AG09309 (cell line): ENCODE measurements at regions not wholly inside any gene's neighbourhood (a gene's known extent, or its start where the extent isn't known, plus 50 kb on each side); places are given as distances from the start of the nearest gene placed in this dataset.
"Not testable (repeated sequence)": the region's sequence is repeated elsewhere in the genome, so short reads cannot be mapped to it uniquely, and the experiment has no call there.

Experiments used
- DNase-seq: peaks from one replicate; pipeline ENCODE4 v3.0.0-alpha.2; 2010; ENCODE audit warnings: low read depth
- H3K4me3 ChIP-seq: 2 replicates; pipeline ENCODE4 v1.5.1; 2011; ENCODE audit warnings: mild to moderate bottlenecking, low read depth, low read length, moderate library complexity; ENCODE audit not compliant: control insufficient read depth
- CTCF ChIP-seq: IDR thresholded peaks from 2 replicates; pipeline ENCODE4 v1.5.1; 2011; ENCODE audit warnings: mild to moderate bottlenecking, low read depth, low read length, inconsistent platforms; ENCODE audit not compliant: insufficient read depth, control insufficient read depth; ENCODE audit errors: missing control alignments

- no peak overlapping the region for H3K4me3 ChIP-seq
- DNase-seq, result no peak
- TF ChIP-seq CTCF, result no peak
Observed at GRCh38 chrX:77119706-77120105, 327.5 kb upstream of the FGF16 start.

GRCh38 chrX:77123917-77124316, 323.3 kb upstream of the FGF16 start:
- DNase-seq, result not testable (repeated sequence)

GRCh38 chrX:77127571-77127970, 319.6 kb upstream of the FGF16 start:
- DNase-seq, H3K4me3 ChIP-seq: not testable (repeated sequence)

More at GRCh38 chrX:77123917-77124316, 323.3 kb upstream of the FGF16 start:
- not testable (repeated sequence) for H3K4me3 ChIP-seq

- H3K4me3 ChIP-seq, result no peak overlapping the region
- no peak for DNase-seq
- TF ChIP-seq CTCF, result no peak
Observed at GRCh38 chrX:77143907-77144306, 303.3 kb upstream of the FGF16 start.

GRCh38 chrX:77160301-77160700, 286.9 kb upstream of the FGF16 start:
- DNase-seq, result no peak
- TF ChIP-seq CTCF, result peak; percentile 40
- H3K4me3 ChIP-seq, result no peak overlapping the region

- DNase-seq, result no peak
- TF ChIP-seq CTCF, result no peak
- H3K4me3 ChIP-seq, result no peak overlapping the region
Observed at GRCh38 chrX:77162777-77163176, 284.4 kb upstream of the FGF16 start.

- no peak overlapping the region for H3K4me3 ChIP-seq
- TF ChIP-seq CTCF, result no peak
- no peak for DNase-seq
Observed at GRCh38 chrX:77167993-77168392, 279.2 kb upstream of the FGF16 start.

GRCh38 chrX:77174680-77175519, 272.3 kb upstream of the FGF16 start:
- no peak overlapping the region for H3K4me3 ChIP-seq
- no peak for TF ChIP-seq CTCF
- no peak for DNase-seq
